ENCODE measurements at regions not wholly inside any gene's neighbourhood (a gene's known extent, or its start where the extent isn't known, plus 50 kb on each side); places are given as distances from the start of the nearest gene placed in this dataset.
"Not testable (repeated sequence)": the region's sequence is repeated elsewhere in the genome, so short reads cannot be mapped to it uniquely, and the experiment has no call there.

GRCh38 chr18:64380117-64380516 is 231.2 kb upstream of the LINC00305 start:
- DNase-seq, result no peak

GRCh38 chr18:64379662-64380061 is 230.8 kb upstream of the LINC00305 start:
- DNase-seq, result no peak

GRCh38 chr18:64377446-64377845 is 228.6 kb upstream of the LINC00305 start:
- no peak for DNase-seq

- DNase-seq, result no peak
Observed at GRCh38 chr18:64372850-64373249, 224.0 kb upstream of the LINC00305 start.

- DNase-seq, result not testable (repeated sequence)
Observed at GRCh38 chr18:64369830-64370440, 221.0 kb upstream of the LINC00305 start.

- peak; percentile 27 for DNase-seq
Observed at GRCh38 chr18:64365106-64365505, 216.2 kb upstream of the LINC00305 start.

- no peak for DNase-seq
Observed at GRCh38 chr18:64337673-64338072, 188.8 kb upstream of the LINC00305 start.

GRCh38 chr18:64337018-64337417 is 188.1 kb upstream of the LINC00305 start:
- no peak for DNase-seq

GRCh38 chr18:64334748-64335147 is 185.9 kb upstream of the LINC00305 start:
- no peak for DNase-seq

GRCh38 chr18:64333584-64333983 is 184.7 kb upstream of the LINC00305 start:
- DNase-seq, result no peak

GRCh38 chr18:64332835-64333234 is 183.9 kb upstream of the LINC00305 start:
- no peak for DNase-seq

- DNase-seq, result no peak
Observed at GRCh38 chr18:64331419-64331818, 182.5 kb upstream of the LINC00305 start.

GRCh38 chr18:64330931-64331330 is 182.0 kb upstream of the LINC00305 start:
- no peak for DNase-seq

- no peak for DNase-seq
Observed at GRCh38 chr18:64330161-64330560, 181.3 kb upstream of the LINC00305 start.

GRCh38 chr18:64322189-64322588 is 173.3 kb upstream of the LINC00305 start:
- no peak for DNase-seq

- no peak for DNase-seq
Observed at GRCh38 chr18:64318547-64318946, 169.7 kb upstream of the LINC00305 start.

- no peak for DNase-seq
Observed at GRCh38 chr18:64311859-64312258, 163.0 kb upstream of the LINC00305 start.

GRCh38 chr18:64295839-64296238 is 147.0 kb upstream of the LINC00305 start:
- no peak for DNase-seq

- no peak for DNase-seq
Observed at GRCh38 chr18:64294967-64295366, 146.1 kb upstream of the LINC00305 start.

GRCh38 chr18:64288432-64288831 is 139.5 kb upstream of the LINC00305 start:
- no peak for DNase-seq

- DNase-seq, result no peak
Observed at GRCh38 chr18:64287926-64288325, 139.0 kb upstream of the LINC00305 start.

- no peak for DNase-seq
Observed at GRCh38 chr18:64283059-64283458, 134.2 kb upstream of the LINC00305 start.

GRCh38 chr18:64278026-64278425 is 129.1 kb upstream of the LINC00305 start:
- no peak for DNase-seq

GRCh38 chr18:64276311-64277090 is 127.6 kb upstream of the LINC00305 start:
- DNase-seq, result no peak

Measured in activated CD4-positive, alpha-beta T cell treated with anti-CD3 and anti-CD28 coated beads, Interleukin-10, Interleukin-2, amounts not matched to agents 100 ng/mL and 50 ng/mL, durations not matched to agents 16 hours and 8 hours (primary cell).